Fibroblast of peridontal ligament (primary cell): ENCODE measurements at regions not wholly inside any gene's neighbourhood (a gene's known extent, or its start where the extent isn't known, plus 50 kb on each side); places are given as distances from the start of the nearest gene placed in this dataset.
A peak's percentile ranks its signal among the peaks of the same experiment; 100 is the strongest.

Source experiments
- DNase-seq: peaks from one replicate; pipeline ENCODE4 v3.0.0-alpha.2; 2010; ENCODE audit errors: extremely low read depth

DNA sequence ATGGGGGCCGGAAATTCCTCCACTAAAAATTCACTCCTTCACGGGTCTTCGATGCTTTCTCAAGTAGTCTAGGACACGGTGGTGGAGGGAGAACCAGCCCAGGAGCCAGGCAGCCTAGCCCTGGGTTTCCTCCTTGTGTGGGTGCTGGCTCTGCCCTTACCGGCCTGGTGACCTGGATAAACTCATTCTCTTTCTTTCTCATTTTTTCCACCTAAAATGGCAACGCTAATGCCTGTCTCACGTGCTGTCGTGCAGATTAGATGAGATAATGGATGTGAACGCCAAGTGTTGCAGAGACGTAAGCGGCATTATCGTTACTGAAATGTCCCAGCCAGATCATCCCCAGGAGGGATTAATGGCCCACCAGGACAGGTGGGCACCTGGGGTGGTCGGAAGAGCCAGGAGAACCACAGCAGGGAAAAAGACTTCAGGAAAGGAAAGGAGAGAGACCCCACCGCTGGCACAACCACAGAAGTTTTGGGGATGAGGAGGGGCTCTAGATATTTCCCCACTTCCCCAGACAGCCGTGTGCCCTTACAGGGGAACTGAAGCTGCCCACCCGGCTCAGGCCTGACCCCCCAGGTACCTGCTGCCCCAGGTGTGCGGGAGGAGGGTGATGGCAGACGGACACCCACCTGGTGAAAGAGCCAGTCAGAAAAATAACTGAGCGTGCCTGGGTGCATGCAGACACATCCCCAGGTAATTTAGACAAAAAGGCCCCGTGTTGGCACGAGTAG is 100.8 kb upstream of the ASAP2 start:
- no peak for DNase-seq

DNA sequence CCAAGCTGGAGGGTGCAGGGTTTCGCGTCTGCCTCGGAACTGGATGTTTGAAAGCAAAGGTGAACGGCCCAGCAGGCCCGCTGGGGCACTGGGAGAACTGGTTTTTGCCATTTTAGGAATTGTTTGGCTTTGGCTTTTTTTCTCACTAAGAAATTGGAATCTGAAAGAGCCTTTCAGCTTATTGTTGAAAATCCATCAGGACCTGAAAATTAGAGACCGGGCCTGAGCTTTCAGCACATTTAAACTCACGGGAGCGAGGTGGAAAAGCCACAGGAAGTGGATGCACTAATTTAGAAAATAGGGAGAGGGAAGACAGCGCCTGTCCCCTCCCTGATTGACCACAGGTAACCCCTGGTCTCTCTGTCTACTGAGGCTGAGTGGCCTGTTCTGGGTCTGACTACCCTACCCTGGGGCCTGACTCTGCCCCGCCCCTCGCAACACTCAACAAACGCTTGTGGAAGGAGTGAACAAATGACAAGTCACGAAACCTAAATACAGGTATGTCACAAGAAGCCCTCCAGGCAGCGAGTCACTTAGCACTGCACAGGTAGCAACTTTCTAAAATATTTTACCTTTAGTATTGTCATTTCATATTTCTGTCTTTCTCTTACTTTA is 100.3 kb upstream of the MBOAT2 start:
- DNase-seq = no peak

DNA sequence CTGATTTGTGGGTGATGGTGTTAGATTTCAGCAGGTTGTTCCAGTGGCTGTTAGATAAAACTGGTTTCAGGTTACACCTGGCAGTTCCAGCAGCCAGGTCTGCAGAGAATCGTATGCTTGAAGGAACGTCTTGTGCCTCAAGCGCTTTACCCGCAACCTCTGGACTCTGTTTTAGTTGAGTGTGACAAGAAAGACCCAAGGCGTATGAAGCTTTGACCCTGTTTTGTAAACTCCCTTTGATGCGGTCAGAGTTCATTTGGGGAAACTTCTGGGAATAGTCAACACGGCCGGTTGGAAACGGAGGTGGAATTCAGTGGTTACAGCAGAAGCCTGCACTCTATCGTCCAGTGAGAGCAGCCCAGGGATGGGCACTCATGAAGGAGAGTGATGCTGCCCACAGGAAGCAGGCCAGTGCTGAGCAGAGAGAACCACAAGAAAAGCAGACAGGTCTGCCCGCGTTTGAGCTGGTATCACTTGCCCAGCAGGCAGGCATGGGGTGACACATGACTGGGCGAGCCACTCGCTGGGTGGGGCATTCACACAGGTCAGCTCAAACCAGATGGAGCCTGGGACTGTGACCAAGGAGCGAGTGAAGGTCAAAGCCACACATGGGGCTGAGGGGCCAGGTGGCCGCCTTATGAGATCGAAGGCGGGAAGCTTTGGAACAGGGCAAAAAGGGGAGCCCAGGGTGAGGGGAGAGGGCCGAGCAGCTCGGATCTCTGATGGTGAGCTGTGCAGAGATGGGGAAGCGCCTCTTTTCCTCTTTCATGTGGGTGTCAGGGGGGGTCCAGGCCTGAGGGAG is 99.6 kb upstream of the MBOAT2 start:
- no peak for DNase-seq

DNA sequence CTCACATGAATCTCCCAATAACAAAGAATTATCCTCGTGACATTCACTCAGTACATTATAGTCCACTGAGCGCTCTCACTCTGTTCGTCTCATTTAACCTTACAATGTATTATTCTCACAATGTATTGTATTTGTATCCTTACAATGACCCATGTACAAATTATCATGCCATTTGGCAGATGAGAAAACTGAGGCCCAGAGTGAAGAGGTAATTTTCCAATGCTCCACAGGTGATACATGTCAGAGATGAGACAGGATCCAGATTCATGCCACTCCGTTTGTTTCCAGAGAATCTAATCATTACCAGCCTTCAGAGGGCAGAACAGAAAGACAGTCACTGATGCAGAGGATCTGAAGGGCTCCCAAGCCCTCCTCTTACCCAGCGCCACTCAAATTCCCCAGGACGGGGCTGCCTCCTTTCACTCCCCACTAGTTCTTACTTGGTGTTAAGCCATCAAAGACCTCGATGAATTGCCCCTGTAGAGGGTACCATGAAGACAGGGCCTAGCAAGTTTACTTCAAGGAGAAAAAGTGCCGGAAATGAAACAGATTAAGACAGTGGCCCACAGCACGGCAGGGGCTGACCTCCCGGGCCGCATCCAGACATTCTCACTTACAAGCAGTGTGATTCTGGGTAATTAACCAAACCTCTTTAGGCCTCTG is 98.4 kb upstream of the MBOAT2 start:
- DNase-seq = no peak

DNA sequence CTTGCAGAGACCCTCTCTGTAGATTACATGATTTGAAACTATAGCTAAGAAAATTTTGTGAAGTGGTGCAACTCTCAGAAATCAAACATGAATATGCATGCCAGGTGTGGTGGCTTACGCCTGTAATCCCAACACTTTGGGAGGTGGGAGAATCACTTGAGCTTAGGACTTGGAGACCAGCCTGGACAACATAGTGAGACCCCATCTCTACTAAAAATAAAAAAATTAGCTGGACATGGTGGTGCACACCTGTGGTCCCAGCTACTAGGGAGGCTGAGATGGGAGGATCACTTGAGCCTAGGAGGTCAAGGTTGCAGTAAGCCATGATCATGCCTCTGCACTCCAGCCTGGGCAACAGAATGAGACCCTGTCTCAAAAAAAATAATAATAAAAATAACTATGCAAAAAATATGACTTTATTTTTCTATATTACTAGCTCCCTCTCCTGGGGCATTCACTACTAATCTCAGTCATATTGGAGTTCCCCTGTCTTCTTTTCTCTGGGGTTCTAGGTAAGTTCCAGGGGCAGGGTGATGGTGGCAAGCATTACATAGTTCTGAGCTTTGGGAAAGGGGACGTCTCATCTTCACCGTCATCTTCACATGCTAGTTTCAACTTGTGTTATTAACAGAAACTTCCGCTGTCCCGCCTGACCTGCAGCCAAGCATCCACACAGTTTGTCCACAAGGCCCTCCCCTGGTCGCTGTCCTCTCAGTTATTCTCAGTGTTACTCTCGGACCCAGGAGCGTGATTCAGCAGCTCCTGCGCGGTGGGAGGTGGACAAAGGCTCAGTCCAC is 96.8 kb upstream of the MBOAT2 start:
- DNase-seq = no peak

DNA sequence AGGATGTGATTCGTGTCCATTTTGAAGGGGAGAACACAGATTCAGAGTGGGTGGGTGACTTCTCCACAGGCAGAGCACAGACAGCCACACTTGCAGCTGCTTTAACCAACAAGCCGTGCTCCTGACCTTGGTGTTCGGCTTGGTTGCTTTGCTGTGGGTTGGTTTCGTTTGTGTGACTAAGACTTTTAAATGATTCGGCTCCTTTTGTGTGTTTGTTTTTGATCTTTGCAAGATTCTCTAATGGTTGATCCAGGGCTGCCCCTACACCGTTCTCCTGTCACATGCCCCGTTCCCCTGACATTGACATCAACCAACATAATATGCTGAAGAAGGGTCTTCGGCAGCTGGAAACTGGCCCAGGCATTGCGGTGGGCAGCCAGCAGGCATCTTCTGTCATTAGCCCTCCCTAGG is 95.9 kb upstream of the MBOAT2 start:
- peak; percentile 65 for DNase-seq

DNA sequence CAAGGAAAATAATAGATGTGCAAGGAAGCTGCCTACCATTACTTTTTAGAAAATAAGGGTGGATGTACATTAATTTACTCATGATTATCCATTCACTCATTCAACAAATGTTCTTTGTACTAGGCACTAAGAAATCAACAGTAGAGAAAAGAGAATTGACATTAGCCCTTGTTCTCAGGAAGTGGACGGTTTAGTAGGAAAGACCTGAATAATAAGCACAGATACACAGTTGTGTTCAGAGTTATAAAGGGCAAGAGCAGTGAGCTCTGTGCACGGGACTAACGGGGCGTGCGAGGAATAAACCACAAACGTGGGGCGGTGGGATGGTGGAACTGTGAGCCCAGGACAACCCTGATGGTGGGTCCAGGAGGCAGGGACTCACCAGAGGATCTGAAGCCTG is 94.4 kb upstream of the MBOAT2 start:
- no peak for DNase-seq

DNA sequence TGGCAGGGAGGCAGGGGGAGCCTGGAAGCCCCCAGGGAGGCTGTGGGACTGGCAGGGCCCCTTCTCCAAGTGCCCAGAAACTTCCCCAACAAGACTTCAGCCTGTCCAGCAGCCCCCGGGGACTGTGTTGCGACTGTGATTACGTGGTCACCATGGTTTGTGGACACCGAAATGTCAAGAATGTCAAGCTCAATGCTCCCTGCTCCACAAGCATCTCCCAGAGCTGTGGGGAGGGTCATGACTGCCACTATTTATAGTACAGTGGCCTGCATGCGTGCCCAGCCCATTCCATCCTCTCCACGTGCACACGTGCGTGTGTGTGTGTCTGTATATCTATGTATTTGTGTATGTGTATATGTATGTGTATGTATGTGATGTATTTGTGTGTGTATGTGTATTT is 93.8 kb upstream of the MBOAT2 start:
- no peak for DNase-seq

DNA sequence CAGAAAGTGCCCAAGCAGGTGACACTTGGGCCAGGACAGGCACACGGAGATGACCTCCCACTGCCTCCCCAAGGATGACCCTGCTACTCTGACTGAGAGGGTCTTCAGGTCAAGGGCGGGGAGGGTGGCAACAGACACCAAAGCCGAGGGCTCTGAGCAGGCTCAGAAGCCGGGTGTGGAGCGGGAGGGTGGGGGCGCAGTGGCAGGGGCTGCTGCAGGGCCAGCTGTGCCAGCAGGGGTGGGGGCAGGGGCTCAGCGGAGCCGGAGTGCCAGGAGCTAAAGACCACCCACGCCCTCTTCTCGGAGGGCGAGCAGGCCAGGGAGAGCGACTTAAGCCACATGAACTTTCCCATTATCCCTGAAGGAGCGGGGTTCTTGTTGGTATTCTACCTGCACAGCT is 93.3 kb upstream of the MBOAT2 start:
- no peak for DNase-seq

DNA sequence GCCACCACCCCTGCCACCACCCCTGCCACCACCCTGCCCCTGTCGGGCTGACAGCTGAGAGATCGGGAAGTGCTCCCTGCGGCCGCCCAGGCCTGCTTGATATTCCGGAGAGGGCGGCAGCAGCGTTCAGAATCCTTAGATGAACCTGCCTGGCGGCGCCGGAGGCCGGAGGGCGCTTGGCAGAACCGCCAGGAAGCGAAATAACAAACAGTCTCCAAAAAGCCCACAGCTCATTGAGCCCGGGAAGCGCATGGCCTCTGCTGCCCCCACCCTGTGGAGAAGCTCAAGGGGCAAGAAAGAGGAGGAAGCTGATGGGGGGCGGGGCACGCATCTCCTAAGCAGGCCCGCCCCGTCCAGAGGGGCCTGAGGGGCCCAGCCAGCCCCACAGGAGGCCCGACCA is 92.2 kb upstream of the MBOAT2 start:
- DNase-seq = no peak

DNA sequence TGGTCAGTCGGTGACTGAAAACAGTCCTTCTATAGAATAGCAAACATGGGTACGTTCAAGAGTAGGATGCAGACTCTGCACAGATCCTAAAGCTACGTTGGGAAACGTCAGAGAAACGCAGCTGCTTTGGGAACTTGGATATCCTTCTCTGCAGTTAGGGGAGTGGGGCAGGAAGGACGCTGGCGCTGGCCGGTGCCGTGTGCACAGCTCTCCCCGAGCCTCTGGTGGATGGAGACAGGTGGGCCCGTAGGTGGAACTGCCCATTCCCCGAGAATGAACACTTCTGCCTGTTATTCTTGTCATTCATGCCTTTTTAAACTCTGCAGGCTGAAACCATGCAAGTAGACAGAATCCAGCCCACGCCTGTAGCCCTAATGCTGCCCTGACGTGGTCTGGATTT is 91.7 kb upstream of the MBOAT2 start:
- no peak for DNase-seq

DNA sequence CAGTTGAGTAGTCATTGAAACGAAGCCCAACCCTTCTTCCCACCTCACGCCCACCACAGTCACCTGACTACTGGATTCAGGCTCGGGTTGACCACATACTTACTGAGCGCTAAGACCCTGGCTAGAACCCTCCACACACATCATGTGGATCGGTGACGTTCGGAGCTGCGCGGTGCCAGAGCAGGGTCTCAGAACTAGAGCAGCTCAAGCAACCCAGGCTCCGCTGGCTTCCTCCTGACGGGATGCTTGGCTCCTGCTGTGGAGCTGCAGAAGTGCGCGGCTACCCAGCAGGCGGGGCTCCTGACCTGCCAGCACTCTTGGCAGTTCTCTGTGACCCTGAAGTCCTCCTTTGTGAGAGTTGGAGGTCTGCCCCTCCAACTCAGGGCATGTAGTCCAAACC is 90.6 kb upstream of the MBOAT2 start:
- DNase-seq = no peak

DNA sequence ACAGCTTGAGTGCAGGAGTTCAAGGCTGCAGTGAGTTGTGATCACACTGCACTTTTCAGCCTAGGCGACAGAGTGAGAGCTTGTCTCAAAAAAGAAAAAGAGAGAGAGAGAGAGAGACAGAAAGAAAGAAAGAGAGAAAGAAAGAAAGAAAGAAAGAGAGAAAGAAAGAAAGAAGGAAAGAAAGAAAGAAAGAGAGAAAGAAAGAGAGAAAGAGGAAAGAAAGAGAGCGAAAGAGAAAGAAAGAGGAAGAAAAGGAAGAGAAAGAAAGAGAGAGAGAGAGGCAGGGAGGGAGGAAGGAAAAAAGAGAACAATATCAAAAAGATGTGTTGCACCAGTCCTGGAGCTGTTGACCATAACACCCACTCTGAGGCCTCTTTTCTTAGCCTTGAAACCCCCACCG is 89.8 kb upstream of the MBOAT2 start:
- no peak for DNase-seq

DNA sequence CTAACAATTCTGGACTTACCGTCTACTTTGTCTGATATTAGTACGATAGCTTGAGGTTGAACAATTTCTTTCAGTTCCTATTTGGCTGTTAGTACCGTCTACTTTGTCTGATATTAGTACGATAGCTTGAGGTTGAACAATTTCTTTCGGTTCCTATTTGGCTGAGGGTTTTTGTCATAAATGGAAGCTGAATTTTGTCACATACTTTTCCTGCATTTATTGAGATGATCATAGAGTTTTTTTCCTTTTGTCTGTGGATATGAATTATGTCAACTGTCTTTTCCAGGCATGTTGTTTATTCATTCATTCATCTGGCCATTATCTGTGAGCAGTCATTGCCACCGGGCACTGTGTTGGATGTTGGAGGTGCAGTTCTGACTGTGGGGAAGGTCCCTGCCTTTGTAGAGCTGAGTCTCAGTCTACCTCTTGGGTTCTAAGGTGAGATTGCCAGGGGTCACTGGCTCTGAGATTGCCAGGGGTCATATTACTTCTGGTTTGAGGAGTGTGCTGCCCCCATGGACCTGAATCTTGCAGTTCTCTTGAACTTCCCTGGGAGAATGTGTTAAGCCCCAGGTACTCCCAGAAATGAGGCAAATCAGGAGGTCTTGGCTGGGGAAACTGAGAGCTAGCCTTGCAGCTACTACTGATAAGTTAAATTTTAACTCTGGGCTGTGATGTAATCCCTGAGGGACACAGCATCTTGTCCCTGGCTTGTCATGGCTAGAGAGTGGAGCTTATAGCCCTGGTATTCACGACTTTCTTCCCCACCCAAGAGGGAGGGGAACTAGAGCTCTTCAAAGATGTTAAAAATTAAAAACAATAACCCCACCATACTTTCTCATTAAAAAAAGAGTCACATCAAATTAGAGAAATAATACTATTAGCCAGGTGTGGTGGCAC is 89.1 kb upstream of the MBOAT2 start:
- no peak for DNase-seq

DNA sequence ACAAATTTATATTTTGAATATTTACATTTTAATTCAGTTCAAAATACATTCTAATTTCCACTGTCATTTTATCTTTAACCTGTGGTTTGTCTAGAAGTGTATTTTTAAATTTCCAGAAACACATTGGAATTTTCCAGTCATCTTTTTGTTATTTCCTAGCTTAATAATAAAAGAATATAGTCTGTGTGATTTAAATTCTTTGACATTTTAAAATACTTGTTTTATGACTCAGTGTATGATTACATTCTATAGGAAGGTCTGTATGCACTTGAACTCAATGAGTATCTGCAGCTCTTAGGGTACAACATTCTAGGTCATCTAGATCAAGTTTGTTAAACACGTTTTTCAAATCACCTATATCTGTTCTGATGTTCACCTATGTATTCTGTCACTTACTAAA is 88.3 kb upstream of the MBOAT2 start:
- no peak for DNase-seq

DNA sequence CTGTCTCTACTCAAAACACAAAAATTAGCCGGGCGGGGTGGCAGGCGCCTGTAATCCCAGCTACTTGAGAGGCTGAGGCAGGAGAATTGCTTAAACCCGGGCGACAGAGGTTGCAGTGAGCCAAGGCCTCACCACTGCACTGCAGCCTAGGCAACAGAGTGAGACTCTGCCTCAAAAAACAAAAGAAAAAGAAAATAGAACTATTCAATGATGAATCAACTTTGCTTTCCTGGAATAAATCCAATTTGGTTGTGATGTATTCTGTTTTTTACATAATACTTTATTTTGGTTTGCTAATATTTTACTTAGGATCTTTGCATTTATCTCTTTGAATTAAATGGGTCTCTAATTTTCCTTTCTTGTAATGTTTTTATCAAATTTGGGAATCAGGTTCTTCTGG is 86.3 kb upstream of the MBOAT2 start:
- peak; percentile 49 for DNase-seq

DNA sequence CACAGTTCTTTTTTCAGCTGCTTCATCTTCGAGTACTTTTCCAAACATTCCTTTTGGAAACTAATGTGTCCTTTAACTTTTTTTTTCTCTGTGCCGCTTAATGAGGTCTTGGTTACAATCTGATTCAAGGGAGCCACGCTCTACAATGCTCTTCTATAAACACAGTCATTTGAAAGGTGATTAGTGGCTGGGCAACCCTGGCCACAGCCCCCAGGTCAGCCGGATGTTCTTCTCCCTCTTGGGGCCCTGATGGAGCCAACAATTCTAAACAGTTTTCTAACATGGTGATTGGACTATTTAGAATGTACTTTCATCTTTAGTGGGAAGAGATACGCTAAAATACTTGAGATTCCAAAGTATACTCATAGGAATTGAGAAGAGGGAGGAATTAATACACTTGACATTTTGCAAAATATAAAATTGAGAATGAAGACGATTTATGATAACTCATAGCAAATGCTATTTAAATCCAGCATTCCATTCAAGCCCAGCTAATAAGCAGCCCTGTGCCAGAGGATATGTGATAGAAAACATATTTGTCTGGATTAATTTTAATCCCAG is 83.7 kb upstream of the MBOAT2 start:
- DNase-seq = peak; percentile 24

DNA sequence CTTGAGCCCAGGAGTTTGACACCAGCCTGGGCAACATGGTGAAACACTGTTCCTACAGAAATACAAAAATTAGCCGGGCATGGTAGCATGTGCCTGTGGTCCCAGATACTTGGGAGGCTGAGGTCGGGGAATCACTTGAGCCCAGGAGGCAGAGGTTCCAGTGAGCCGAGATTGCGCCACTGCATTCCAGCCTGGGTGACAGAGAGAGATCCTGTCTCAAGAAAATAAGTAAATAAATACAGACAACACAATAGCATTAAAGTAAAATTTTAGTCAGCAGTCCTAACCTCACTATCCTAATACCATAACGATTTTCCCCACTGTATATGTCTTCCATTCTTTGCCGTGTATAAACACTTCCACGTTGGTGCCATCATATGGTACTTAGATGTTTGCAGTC is 83.0 kb upstream of the MBOAT2 start:
- DNase-seq = no peak

DNA sequence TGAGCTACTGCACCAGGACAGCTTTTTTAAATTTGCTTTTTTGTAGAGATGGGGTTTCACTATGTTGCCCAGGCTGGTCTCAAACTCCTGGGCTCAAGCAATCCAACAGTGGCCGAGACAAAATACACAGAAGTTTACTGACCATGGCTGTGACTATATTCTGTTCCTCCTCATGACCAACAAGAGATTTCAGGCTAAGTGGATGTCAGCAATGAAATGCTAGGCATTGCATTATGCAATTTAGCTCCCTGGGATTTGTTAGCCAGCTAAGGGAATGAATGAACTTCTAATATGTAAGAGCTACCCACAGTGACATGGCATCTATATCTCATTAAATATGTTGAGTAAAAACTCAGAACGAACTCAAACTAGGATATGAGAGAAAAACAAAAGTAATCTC is 81.9 kb upstream of the MBOAT2 start:
- DNase-seq = peak; percentile 53

DNA sequence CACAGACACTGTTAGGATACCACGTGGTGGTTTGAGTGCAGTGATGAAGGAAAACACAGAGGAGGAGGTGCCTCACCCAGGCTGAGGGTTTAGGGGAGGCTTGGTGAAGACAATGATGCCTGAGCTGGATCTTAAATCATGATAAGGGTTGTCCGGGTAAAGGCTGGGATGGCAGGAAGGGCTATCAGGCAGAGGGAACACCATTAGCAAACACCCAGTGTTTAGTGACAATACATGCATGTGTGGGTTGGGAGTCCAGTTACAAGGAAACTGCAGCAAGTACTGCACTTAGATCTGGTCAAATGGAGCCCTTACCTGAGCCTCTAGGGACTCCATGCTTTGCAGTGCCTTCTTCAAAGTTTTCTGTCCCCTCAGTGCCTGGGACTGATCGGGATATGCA is 79.8 kb upstream of the MBOAT2 start:
- no peak for DNase-seq
